ENCODE measurements at regions not wholly inside any gene's neighbourhood (a gene's known extent, or its start where the extent isn't known, plus 50 kb on each side); places are given as distances from the start of the nearest gene placed in this dataset.
A peak's percentile ranks its signal among the peaks of the same experiment; 100 is the strongest.

DNA sequence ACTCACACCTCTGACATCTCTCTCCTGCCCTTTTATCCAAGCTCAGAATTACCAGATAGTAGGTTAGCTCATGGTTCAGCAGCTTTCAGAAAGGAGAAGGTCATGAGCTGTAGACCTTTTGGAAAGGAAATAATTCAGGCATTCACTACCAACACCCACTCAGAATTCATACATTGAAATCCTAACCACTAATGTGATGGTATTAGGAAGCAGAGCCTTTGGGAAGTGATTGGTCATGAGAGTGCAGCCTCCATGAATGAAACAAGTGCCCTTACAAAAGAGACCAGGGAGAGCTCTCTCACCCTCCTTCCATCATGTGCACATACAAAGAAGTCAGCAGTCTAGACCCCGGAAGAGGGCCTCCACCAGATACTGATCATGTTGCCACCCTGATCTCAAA, 315.8 kb upstream of the CCDC54 start:
- no peak for DNase-seq

DNA sequence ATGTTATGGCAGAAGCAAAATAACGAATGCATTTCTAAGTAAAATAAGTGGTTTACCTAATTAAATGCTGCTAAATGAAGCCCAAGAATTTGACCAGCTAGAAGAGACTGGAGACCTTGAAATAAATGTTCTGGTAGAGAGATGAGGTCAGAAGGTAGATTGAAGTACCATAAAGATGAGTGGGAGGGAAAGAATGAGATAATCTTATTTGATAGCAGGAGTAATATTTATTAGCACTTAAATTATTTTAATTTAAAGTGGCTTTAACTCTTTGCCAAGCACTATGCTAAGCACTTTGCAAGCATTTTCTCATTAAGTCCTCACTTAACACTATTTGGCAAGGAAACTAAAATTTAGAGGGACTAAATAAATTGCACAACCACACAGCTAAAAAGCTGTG, 314.9 kb upstream of the CCDC54 start:
- DNase-seq = no peak

DNA sequence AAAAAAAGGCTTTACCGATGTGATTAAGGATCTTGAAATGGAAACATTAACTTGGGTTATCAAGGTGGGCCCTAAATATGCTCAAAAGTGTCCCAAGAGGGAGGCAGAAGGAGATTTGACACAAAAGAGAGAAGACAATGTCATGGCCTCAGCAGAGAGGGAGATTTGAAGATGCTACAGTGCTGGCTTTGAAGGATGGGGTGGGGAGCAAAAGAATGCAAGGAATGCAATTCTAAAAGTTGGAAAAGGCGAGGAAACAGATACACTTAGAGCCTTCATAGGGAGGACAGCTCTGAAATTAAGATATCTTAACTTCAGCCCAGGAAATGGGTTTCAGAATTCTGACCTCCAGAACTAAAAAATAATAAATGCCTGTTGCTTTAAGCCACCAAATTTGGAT, 314.5 kb upstream of the CCDC54 start:
- DNase-seq = no peak

DNA sequence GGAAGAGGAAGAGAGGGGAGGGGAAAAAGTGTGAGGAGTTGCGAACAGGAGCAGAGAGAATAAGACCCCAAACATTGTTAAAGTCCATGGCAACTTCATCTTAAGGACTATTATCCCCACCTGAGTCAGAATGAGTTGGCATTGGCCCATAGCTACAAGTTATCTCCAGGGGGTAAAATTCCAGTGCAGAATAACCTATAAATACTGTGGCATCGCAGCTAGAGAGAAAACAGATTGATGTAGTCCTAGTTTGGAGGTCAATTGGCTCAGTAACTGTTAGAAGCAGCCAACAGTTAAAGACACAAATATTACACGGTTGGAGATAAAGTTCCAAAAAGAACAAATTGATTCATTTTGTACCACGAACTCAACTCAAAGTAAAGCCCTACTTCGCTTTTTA, 313.9 kb upstream of the CCDC54 start:
- no peak for DNase-seq

DNA sequence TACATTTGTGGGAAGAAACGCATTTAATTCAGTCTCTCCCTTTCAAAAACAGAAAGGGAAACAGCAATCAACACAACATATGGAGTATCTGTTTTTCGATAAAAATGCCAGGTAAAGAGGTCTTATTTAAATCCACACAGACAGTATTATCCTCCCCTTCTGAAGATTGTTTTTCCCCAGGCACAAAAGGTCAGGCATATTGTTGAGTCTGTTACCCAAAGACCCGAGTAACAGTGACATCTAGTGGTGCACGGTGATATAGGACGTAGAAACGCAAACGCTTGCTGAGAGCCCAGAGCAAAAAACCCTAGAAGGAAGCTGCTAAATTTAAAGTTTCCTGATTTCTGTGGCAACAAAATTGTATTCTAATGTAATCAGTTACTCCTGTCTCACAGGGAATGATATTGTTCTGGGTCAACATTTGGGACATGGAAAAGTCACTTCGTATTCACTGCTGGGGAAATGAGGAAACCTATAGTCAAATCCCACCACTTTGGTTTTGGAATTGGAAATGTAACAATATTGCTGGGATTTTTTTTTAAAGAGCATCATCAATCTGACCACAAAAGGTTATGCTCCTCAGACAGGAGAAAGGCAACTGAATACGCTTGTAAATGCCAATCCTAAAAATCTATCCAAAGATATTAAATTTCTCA, 312.7 kb upstream of the CCDC54 start:
- peak; percentile 89 for DNase-seq

DNA sequence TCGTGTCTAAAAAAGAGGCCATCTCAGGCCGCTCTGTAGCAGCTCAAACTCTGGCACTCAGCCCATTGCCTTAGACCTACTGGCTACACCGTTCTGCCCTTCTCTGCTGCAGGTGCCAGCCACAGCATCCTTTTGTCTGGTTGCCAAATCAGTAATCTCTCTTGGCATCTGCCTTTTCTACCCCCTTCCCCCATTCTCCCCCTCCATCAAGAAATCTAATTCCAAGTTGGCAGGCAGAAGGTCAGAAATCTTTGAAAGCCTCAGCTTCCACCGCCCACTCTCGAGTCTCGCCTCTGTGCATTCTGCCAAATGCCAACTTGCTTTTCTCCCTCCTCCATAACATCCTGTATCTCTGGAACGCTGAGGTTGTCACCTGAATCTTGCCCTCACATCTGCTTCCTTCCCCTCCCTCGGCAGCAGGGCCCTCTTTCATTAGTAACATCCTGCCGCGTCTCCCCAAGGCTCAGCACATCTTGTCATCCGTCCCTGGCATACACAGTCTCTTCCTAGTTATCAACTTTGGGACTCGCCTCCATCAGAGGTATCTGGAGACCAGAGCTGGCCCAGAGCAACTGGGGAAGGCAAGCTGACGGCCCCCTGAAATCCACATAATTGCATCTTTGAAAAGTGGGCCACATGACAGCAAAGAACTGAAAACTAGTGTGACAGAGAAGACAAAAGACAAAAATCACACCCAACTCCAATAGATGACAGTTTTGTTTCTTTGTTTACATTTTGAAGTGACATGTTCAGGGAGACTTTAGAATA, 312.0 kb upstream of the CCDC54 start:
- DNase-seq = peak; percentile 86

DNA sequence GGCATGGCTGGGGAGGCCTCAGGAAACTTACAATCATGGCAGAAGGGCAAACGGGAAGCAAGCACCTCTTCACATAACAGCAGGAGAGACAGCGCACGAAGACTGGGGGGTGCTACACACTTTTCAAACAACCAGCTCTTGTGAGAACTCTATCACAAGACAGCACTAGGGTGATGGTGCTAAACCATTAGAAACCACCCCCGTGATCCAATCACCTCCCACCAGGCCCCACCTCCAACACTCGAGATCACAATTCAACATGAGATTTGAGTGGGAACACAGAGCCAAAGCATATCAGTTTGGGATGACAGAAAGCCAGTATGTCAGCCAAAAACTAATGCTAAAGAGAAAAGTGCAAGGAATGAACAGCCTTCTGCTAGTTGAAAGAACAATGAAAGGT, 309.8 kb upstream of the CCDC54 start:
- no peak for DNase-seq

DNA sequence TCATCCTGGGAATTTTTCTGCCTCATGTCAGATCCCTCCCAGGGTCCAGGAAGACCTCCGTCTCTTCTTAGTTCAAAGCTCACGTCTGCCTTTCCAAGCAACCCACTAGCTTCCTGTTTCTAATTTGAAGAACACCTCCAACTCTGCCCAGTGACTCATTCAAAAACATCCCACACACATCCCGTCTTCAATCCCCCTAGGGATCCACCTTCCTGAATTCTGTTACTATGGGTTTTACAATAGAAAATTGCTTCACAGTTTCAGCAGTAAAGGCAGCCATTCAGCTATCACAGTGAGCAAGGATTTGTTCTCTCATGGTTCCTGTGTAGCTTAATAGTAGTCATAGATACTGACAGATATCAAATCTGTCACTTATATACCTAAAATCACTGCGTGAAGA, 308.3 kb upstream of the CCDC54 start:
- no peak for DNase-seq

DNA sequence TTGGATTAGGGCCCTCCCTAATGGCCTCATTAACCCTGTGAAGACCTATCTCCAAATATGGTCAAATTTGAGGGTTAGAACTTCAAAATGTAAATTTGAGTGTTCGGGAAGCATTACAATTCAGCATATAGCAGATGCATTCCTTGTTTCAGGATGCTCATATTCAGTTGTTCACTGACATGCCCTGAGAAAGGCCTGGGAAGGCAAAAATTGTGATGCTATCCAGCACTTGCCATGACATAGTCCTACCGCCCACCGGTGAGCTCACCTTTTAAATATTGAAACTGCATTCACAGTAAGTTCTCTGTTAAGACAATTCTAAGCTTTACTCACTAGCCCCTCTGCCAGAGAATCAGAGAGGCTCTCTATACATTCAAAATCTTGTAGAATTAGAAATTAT, 300.3 kb upstream of the CCDC54 start:
- no peak for DNase-seq

DNA sequence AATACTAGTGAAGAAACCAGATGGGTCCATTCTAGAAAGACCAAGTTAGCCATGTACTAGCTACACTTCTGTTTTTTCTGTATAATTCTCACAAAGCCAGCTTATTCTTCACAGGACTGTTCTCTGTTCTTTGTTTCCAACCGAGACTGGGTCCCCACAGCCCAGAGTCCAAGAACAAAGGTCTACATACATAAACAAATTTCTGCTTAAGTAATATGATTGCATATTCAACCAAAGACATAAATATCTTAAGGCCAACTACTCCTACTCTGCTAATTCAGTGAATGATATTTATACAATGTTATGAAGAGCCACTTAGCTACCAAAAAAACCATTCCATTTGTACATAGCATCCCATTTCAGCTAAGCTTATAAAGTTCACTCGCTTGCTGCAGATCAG, 299.8 kb upstream of the CCDC54 start:
- no peak for DNase-seq

DNA sequence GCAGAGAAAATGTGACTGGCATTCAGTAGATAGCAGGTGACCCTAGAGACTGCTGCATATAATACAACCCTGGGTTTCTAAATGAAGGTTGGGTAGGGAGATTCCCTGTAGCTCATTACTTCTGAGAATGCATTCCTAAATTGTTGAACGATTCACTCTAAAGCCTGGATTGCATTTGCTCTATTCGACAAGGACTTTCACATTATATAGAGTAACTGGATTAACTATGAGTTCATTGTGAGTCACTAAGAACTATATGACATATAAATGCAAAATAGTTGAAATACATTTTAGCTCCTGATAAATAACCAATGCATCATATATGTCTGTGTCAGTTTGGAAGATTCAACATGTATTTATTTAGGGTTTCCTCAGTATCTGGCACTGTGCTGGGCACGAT, 294.7 kb upstream of the CCDC54 start:
- DNase-seq = no peak

DNA sequence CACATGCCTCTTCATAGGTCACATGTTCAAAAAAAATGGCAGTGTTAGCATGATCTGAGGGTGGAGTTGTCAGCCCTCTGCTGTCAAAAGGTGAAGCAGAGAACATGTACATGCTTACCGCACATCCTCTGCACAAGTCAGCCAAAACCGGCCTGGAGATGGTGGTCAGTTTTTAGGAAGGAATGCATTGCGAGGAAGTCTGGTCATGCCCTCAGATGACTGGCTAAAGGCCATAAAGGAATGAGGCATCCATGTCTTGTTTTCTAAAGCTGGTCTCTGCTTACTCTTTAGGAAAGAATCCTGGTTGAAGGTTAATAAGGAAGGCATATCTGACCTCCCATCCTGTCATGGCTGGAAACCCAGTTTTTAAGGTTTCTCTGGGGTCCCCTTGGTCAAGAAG, 292.0 kb upstream of the CCDC54 start:
- no peak for DNase-seq

DNA sequence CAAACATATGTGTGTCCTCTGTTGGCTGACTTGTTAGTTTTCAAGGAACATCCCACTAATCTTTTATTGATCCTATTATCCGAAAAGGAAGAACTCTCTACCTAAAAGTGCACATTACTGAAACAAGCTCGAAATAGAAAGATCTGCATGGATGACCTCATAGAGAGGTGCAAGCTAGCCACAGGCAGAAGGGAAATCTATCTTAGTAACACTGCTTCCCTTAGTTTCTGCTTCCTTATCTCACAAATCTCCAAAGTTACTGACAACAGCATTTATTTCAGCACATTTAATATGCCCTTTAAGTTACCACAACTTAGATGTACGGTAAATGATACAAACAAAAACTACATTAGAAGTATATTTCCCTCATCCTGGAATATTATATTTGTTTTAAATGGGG, 285.1 kb upstream of the CCDC54 start:
- DNase-seq = no peak

DNA sequence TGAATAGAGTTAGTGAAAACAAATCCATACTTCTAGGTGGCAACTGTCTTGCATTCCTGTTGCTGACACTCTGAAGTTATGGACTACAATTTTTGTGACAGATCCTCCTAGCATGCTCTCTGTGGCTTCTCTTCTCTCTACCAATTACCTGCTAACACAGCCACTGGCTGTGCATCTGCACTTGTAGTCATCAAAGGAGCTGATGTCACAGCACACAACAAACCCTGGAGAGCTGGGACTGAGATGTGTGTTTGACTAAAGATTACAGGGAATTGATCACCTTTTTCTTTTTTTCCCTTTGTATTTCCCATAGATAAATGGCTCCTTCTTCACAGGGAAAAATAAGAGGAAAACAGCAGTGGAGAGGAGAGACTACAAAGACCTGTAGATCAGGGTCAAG, 278.4 kb upstream of the CCDC54 start:
- DNase-seq = no peak

DNA sequence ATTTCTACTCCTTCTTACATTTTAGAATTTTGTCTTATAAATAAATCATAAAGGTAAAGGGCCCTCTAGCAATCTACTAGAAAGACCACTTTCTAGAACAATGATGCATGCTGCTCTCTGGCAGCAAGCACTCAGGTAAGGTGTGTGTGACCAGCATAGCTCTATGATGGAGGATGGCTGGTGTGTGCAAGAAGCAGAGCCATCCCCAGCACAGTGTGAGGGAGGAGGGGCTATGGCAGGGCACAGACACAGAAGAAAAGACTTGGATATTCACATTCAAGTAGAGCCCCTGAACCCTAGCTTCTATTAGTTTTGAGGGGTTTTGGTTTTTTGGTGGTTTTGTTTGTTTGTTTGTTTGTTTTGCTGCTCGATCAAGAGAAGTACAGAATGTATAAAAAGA, 277.1 kb upstream of the CCDC54 start:
- DNase-seq = no peak

DNA sequence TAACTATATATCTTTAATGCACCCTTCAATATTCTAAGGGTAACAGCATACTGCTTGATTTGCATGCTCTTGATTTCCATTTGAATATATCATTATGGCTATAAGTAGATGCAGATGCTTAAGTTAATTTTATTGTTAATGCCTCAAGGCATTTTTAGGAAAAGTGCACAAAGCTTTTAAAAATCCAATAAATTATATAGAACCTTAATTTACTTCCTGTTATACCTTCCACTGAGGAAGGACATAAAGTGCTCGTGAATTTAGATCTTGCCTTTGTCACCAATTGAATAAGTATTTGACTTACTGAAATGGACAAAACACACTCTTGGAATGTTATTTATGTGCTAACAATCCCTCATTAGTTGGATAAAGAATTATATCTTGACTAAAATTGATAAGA, 276.7 kb upstream of the CCDC54 start:
- no peak for DNase-seq

DNA sequence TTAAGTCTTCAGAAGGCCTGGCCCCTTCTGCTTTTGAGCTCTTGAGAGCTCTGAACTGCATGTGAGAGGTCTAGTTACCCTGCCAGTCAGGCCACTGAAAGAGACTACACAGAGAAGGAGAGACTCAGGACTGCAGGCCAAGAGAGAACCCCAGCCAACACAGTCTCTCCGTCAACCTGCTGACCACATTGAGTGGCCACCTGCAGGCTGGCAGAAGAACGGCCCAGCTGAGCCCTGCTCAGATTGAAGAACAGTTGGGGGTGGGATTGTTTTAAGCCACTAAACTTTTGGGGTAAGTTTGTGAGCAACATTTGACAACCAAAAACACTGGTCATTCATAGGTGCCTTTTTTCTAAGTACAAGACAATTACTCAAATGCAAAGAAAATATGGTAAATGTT, 273.5 kb upstream of the CCDC54 start:
- no peak for DNase-seq

DNA sequence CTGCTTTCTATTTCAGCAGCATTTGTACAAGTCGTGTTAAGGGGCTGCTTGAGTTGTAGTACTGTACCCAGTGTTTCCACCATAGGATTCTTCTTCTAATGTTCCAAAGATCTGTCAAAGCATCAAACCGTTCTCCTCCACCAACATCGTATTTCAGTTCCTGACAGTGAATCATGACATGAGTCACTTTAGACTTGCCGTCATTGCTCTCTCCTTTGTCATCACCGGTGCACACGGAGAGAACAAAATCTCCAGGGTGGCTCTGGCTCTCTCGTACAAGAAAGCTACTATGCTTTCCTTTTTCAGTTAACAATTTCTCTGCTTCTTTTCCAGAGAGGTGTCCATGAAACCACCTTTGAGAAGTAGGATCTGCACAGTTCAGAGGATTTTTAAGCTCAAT, 270.9 kb upstream of the CCDC54 start:
- DNase-seq = no peak

DNA sequence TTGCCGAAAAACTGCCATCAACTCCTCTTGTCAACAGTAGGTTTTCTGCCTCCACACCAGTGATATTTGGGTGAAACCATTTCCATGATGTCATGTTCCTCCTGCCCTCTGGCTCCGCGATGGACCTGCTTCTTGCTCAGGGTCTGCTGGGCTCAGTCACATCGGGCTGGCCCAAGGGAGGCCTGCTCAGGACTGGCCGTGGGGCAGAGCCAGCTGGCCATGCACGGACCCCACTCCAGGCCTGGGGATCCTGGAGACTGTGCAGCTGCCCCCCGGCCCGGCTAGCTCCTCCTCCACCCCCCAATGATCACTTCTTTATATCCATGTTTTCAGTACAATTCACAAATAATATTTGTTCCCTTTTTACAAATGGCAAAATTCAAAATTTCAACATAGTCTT, 270.3 kb upstream of the CCDC54 start:
- no peak for DNase-seq

DNA sequence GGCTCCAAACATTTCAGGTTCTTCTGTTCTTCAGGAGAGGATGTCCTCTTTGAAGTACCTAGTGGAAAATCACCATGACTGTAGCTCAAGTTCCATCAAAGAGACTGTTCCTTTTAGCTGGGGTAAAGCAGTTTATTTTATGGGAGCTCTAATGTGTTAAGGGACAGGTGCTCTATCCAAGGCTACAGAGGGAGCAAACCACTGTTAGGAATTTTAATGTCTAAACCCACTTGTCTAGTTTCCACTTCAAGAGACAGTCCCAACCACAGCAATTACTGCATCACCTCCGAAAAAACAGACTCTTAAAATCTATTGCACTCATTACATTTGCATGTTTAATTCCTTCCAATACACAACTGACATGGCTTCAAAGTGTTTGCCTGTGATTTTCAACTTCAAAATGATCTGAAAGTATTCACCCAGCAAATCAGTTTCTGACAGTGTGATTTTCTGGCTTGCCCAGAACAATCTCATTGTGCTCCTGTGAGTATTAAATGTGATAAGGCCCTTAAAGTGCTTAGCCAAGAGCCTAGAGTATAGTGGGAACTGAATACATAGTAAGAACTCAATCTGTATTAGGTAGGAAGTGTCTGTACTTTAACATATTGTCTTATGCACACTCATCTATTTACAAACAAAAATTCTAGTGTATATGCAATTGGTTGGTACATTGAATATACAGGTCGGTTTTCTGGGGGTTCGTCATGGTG, 266.5 kb upstream of the CCDC54 start:
- DNase-seq = no peak

DNA sequence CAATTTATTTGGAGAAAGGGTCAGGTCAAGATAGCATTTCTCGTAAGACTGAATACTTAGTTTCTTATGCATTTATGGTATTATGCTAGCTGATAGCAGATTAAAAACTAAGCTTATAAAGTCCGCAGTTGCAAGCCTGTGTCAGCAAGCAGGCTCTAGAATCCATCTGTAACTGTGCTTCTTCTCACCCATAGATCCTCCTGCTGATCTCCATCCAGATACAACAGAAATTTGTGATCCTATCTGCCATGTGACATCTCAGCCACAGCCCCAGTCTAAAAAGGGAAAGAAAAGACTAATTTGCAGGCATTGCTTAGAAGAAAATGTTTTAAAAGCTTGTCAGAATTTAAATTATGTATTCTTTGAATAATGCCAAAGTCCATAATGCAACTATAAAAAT, 265.4 kb upstream of the CCDC54 start:
- DNase-seq = no peak

DNA sequence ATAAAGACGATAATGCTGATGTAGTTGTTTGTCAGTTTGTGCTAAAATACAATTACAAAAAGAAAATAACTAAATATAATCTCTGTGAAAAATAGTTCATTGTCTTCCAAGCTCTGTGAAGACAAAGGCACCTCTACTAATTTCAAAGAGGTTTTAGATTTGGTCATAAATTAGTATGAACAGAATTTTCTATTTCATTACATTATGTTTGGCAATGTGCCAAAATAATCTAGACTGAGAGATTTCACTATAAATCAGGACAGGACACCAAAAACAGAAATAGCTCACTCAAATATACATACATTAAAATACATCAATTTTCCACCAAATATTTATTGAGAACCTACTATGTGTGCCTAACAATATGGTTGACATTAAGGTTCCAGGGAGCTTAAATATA, 264.9 kb upstream of the CCDC54 start:
- DNase-seq = no peak

DNA sequence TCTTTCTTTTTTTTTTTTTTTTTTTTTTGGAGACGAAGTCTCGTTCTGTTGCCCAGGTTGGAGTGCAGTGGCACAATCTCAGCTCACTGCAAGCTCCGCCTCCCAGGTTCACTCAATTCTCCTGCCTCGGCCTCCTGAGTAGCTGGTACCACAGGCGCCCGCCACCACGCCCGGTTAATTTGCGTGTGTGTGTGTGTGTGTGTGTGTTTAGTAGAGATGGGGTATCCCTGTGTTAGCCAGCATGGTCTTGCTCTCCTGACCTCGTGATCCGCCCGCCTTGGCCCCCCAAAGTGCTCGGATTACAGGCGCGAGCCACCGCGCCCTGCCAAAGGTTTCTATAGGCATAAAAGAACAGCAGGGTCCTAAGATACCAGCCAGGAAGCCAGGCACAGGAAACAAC, 261.0 kb upstream of the CCDC54 start:
- no peak for DNase-seq

DNA sequence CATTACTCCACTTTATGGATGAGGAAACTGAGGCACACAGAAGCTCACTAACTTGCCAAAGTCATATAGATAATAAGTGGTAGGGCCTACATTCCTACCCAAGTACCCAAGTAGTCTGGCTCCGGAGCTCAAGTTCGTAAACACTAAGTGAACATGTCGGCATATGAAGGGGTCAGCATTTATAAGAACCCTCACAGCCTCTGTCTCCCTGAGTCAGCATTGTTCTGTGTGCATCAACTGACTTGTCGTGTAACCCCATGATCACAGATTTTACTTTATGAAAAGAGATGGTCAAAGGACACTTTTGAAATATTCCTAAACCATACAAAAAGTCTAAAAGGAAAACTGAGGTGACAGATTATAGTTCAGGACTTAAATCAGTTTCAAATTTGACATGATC, 260.1 kb upstream of the CCDC54 start:
- no peak for DNase-seq

Data from NCI-H1092 treated with DMSO at 0.1 percent for 48 hours (cell line).